NCI-H1436 (cell line): ENCODE measurements at regions not wholly inside any gene's neighbourhood (a gene's known extent, or its start where the extent isn't known, plus 50 kb on each side); places are given as distances from the start of the nearest gene placed in this dataset.
"Not testable (repeated sequence)": the region's sequence is repeated elsewhere in the genome, so short reads cannot be mapped to it uniquely, and the experiment has no call there.

Source experiments
- DNase-seq: peaks from one replicate; lab custom pipeline; 2025; lab: John Stamatoyannopoulos, UW

DNA sequence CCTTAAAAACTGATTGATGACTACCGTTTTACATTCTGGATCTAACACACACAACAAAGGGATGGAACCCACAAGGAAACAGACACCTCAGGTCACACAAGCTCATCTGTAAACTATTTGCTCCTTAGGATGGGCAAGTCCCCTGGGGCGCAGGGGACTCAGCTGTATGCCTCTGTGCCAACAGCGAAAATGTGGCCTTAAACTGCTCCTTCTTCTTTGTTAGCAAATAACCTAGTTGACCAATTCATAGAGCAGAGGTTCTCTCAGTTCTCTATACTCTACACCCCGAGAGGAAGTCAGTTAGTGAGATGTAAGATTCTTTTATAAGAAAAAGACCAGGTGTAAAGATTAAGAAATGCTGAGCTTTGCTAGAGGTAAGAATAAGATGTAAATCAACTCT, 181.9 kb upstream of the PRSS58 start:
- no peak for DNase-seq

DNA sequence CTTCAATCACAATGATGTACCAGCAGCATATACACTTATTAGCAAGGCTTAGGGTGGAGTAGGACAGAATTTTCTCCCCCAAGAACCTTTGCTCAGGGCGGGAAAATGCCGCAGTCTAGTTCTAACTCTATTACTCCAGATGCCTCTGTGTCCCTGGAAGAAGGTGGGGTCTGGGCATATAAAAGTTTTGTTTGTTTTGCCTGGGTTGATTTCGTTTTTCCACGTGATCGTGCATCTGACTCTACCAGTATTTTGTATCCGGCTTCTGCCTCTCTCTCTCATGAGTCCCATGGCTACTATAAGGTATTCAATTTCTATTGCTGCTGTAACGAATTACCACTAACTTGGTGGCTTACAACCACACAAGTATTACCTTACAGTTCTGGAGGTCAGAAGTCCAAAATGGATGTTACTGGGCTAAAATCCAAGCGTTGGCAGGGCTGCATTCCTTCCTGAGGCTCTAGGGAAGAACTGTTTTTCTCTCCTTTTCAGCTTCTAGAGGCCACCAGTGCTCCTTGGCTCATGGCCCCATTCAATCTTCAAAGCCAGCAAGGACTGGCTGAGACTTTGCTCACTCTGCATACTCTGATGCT, 181.2 kb upstream of the PRSS58 start:
- DNase-seq, result no peak

DNA sequence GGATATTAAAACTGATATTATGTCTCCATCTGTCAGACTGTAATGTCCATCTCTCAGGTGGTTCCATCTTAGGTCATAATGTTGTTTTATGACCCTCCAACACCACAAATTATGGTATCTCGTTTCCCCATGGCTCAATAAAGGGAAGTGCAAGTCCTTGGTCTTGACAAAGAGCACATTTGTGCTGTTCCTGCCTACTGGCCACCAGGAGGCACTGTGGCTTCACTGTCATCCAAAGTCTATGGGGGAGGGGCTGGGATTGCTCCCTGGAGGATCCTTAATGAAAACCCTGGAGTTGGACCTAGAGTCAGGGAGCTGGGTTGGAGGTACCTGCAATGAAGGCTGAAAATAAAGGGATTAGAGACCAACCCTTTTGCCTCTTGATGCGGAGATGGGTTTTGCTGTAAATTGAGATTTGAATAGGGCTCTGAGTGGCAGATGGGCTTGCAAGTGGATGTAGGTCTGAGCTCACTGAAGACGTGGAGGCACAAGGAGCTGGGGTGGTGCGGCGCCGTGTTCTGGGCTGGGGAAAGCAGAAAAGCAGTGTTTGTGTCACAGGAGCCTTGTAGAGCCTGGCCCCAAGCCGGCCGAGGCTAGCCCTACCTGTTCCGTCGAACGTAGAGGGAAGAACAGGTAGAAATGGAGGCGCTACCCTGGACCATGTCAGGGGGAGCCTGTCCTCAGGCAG, 180.5 kb upstream of the PRSS58 start:
- no peak for DNase-seq

DNA sequence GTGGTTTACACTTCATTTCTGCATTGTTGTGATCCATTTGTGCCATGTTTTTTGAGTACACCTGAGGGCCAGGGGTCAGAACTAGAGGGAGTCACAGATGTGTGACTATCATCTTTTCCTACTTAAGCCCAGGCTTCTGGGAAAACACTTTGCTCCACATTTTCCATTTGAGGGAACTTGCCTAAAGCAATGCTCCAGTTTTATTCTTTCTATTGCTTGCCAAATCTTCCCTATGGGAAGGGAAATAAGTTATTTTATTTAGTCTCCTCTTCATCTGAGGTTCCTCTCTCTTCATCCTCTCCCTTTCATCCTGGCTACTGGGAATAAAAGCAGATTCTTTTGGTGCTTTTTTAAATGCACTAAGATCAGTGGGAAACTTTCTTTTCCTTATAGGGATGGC, 179.9 kb upstream of the PRSS58 start:
- no peak for DNase-seq

DNA sequence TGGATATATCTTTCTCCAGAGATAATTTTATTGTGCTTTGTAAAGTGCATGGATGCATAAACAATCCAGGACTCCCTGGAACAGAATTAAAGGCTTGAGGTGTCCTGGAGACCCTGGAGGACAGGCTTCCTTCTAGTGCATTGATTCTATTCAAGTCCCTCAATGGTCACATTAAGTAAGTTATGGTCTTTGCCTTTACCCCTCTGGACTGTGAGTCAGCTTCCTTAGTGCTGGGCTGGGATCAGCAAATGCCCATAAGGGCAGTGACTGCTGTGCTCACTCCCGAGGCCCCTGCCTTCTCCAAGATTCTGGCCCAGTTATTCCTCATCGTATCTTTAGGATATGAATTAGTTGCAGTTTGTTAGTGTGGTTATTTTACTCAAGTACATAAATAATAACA, 178.7 kb upstream of the PRSS58 start:
- no peak for DNase-seq

DNA sequence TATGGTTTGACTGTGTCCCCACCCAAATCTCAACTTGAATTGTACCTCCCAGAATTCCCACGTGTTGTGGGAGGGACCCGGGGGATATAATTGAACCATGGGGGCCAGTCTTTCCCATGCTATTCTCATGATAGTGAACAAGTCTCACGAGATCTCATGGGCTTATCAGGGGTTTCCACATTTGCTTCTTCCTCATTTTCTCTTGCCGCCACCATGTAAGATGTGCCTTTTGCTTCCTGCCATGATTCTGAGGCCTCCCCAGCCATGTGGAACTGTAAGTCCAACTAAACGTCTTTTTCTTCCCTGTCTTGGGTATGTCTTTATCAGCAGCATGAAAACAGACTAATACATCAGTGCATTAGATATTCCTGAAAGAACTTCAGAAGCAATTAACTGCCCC, 177.7 kb upstream of the PRSS58 start:
- not testable (repeated sequence) for DNase-seq

DNA sequence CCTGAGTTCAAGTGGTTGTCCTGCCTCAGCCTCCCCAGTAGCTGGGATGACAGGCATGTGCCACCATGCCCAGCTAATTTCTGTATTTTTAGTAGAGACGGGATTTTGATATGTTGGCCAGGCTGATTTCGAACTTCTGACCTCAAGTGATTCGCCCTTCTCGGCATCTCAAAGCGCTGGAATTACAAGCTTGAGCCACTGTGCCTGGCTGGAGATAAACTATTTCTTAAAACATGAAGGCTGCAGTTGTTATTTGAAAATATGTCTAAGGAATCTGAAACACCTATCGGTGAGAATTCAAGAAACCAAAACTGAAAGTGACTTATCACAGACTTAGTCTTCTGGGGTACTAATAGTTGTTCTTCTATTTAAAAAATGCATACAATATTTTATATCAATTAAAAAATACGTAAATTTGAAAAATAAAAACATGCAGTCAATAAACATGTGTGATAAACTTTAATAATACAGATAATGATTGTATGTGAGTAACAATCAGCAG, 176.9 kb upstream of the PRSS58 start:
- no peak for DNase-seq

DNA sequence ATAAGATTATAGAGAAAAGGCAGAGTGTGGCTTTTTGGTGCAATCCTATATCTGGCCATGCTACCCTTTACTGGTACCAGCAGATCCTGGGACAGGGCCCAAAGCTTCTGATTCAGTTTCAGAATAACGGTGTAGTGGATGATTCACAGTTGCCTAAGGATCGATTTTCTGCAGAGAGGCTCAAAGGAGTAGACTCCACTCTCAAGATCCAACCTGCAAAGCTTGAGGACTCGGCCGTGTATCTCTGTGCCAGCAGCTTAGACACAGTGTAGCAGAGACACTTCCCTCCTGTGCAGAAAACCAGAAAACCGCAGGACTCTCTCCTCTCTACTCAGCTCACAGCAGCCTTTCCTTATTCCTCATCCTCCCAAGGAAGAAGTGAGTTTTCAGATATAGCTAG, 176.3 kb upstream of the PRSS58 start:
- DNase-seq, result not testable (repeated sequence)

DNA sequence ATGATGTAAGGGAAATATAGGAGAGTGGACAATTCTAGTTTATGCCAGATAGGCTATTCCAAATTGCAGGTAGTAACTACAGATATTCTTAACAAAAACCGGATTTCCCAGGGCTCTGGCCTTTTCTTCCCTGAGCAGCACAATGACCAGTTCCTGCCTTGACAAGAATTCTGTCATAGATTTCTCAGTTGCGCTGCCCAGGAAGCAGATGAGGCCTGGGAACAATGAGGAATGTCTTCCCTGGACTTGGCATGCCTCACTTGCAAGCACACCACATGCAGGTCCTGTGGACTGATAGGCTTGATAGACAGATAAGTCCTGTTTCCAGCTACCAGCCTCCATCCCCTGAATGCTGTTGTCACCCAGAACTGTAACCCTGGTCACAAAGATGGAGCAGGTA, 174.5 kb upstream of the PRSS58 start:
- no peak for DNase-seq

DNA sequence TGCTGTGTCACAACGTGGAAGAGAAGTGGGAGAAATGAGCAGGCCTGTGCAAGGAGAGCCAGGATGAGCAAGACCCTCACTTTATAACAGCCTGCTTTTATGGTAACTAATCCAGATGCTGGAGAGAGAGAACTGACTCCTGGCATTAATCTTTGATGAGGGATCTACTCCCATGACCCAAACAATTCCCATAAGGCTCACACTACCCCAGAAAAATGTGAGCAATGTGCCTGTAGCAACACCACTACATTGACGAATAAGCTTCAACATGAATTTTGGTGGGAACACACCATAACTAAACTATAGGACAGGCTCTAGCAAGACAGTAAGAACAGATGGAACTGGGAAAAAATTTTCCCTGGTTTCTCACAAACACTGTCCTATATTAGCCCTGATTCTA, 173.6 kb upstream of the PRSS58 start:
- no peak for DNase-seq

DNA sequence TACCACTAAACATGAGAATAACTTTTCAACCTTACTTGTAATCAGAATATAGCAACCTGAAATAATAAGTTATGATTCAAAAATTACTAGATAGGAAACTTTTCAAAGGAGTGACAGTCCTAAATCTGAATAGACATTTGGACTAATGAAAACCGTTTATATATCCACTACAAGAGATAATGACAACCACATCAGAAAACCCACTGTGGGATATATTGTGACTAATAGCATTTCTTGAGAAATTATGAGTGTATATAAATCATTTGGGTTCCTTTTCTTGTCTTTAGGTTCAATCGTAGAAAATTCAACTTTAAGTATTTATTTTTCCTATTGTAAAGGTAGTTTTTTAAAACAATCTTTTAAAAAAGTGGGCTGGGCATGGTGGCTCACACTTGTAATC, 170.2 kb upstream of the PRSS58 start:
- no peak for DNase-seq

DNA sequence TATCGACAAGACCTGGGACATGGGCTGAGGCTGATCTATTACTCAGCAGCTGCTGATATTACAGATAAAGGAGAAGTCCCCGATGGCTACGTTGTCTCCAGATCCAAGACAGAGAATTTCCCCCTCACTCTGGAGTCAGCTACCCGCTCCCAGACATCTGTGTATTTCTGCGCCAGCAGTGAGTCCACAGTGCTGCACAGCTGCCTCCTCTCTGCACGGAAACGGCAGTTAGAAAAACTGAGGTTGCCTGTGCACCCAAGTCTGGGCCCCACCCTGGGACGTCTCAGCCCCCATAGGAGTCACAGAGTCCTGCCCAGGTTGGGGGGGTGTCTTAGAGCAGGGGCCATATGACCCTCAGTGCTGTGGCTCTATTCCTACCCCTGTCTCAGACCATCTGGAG, 167.4 kb upstream of the PRSS58 start:
- DNase-seq, result no peak

DNA sequence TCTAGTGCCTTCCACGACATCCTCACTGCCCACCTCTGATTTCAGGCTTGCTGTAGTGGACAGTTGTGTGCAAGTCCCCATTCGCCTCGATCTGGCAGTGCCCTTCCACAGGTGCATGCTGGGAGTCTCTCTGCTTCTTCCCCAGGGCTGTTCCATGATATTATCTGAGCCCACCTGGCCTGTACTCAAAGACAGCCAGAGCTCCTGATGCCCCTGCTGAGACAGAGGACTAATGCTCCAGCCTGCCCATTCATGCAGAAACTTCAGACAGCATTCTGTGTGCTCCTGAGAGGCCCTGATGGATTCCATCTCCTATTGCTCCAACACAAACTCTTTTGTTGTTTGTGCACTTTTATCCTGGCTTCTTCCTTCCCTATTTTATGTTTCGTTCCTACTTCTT, 164.8 kb upstream of the PRSS58 start:
- DNase-seq, result no peak

DNA sequence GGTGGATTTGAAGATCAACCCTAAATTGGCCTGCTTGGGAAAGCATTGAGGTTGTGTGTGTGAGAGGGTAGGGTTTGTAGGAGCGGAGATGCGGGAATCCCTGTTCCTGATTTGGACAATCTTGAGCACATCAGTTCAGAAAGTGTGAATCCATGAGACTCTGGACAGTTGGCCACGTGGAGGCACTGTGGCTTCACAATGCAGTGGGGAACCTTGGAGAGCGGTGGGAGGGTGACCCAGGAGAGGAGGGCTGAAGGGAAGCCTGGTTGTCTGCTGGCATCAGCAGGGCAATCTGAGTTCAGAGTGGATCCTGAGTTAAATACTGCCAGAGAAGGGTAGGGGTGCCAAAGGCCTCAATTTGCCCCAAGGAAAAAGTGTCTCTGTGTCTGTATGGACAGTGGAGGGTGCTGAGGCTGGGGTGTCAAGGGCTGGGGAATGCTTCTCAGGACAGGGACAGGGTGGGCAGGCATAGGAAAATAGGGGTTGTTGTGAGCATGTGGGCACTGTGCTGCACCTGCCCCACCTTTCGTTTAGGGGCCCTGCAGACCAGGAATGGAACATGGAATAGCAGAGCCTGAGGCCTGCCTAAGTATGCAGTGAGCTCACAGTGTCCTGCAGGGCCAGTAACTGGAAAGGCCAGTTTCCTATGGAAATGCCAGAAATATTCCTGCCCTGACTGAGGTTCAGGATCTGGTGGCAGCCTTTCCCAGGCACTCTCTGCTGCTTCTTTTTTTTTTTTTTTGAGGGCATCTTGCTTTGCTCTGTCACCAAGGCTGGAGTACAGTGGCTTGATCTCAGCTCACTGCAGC, 162.9 kb upstream of the PRSS58 start:
- no peak for DNase-seq

DNA sequence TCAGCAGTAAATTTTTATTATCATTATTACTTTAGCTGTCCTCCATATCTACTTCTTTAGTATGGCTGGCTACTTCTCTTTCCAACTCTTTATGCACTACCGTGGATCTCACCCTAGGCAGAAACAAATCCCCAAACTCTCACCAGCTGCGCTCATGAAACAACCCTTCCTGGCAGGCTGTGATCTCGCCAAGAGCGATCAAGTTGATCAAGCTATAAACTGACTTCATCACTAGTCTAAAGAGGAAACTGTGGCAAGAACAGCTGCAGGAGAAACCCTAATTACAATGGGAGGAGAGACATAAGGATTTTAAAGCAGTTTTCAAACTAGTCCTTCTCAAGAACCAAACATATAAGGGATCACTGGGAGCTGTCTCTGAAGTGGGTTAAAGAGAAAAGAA, 160.5 kb upstream of the PRSS58 start:
- no peak for DNase-seq

DNA sequence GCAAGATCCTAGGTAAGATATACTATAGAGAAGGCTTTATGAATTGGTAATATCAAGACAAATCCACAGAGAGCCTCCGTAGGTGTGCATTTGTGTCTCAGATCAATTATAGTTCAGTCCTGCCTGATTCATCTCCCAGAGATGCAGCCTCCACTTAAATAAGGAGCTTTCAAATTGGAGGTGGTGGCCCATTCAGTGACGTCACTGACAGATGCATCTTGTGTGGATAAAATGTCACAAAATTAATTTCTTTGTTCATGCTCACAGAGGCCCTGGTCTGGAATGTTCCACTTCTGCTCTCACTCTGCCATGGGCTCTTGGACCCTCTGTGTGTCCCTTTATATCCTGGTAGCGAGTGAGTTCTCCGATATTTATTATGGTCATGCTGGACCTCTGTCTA, 157.1 kb upstream of the PRSS58 start:
- no peak for DNase-seq

DNA sequence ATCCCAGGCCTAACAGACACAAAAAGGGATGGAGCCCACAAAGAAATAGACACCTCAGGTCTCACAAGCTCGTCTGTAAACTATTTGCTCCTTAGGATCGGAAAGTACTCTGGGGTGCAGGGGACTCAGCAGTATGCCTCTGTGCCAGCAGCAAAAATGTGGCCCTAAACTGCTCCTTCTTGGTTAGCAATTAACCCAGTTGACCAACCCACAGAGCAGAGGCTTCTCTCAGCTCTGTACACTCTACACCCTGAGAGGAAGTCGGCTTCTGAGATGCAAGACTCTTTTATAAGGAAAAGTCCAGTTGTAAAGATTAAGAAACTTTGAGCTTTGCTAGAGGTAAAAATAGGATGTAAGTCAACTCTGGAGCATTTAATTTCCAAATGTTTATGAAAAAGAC, 156.3 kb upstream of the PRSS58 start:
- no peak for DNase-seq

DNA sequence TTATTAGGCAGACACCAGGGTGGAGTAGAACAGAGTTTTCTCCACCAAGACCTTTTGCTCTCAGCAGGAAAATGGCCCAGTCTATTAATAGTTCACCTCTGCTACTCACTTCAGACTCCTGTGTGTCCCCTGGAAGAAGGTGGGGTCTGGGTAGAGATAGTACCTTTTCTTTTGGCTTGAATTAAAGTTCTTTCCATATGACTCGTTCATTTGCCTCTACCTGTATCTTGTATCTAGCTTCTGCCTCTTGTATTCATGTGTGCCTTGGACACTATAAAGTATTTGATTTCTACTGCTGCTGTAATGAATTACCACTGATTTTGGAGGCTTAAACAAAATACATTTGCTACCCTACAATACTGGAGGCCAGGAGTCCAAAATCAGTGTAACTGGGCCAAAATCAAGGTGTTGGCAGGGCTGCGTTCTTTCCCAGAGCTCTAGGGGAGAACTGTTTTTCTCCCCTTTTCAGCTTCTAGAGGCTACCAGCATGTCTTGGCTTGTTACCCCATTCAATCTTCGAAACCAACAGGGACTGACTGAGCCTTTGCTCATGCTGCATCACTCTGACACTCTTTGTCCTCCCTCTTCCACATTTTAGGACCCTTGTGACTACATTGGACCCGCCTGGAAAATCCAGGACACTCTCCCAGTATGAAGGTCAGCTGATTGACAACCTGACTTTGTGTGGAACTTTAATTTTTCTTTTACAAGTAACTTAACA, 155.6 kb upstream of the PRSS58 start:
- no peak for DNase-seq

DNA sequence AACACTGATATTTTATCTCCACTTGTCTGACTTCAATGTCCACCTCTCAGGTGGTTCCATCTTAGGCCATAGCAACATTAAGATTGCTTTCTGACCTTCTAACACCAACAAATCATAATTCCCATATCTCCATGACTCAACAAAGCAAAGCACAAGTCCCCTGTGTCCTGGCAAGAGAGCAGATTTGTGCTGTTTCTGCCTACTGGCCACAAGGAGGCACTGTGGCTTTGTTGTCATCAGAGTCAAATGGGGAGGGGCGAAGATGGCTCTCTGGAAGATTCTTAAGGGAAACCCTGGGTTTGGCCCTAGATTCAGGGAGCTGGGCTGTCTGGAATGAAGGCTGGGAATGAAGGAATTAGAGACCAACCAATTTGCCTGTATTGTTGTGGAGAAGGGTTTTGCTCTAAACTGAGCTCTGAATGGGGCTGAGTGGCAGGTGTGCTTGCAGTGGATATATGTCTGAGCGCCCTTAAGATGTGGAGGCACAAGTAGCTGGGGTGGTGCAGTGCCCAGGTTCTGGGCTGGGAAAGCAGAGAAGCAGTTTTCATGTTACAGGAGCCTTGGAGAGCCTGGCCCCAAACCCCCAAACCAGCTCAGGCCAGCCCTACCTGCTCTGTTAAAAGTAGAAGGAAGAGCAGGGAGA, 154.8 kb upstream of the PRSS58 start:
- no peak for DNase-seq

DNA sequence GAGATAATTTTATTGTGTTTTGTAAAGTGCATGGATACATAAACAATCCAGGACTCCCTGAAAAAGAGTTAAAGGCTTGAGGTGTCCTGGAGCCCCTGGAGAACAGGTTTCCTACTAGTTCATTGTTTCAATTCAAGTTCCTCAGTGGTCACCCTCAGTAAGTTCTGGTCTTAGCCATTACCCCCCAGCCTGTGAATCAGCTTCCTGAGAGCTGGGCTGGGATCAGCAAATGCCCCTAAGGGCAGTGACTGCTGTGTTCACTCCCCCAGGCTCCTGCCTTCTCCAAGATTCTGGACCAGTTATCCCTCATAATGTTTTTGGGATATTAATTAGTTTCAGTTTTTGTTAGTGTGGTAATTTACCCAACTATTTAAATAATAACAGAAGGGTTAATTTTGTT, 151.6 kb upstream of the PRSS58 start:
- no peak for DNase-seq

DNA sequence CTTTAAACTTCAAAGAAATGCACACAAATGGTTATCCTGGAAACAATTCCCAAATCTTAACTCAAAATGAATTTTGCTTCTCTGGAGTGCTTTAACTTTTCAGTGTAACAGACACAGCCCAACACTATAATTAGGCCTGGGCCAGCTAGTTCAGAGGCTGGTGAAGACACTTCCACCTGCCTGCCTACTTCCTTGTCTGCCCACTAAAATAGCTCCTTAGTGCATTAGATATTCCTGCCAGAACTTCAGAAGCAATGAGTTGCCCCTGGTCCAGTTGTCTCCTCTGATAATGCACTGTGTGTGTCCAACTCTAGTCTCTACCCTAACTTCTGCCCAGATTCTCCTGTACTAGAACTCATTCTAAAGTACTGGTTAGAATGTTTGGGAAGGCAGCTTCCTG, 150.9 kb upstream of the PRSS58 start:
- DNase-seq, result no peak

DNA sequence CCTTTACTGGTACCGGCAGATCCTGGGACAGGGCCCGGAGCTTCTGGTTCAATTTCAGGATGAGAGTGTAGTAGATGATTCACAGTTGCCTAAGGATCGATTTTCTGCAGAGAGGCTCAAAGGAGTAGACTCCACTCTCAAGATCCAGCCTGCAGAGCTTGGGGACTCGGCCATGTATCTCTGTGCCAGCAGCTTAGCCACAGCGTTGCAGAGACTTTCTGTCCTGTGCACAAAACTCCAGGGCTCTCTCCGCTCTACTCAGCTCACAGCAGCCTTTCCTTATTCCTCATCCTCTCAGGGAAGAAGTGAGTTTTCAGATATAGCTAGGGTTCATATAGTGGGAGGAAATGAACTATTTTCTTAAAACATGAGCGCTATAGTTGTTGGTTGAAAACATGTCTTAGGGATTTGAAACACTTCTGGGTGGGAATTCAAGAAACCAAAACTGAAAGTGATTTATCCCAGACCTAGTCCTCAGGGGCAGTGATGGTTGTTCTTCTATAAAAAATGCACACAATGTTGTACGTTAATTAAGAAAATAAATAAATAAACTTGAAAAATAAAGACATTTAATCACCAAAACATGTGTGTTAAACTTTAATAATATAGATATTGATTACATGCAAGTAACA, 150.2 kb upstream of the PRSS58 start:
- DNase-seq, result no peak
